ENCODE measurements at regions not wholly inside any gene's neighbourhood (a gene's known extent, or its start where the extent isn't known, plus 50 kb on each side); places are given as distances from the start of the nearest gene placed in this dataset.

DNA sequence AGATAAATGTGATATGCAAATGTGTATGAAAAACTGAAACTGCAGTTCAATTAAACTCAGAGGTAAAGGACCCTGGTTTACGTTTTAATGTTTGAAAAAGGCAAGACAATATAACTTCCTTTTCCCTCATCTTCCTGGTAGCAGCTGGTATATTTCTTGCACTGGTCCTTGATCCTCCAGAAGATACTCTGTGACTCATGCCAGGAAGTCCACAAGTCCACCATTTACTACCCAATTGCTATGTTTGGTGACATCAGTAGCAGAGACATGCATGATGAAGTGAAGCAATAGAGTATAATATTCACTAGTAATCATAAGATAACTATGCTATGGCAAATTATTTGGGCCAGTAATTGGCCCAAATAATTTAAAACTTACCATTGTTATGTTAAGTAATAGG lies 774.5 kb upstream of the NEGR1 start:
- H3K9me3 Mint-ChIP-seq = peaks cover 0 to 16% (median 10%) of the 10 kb centered on the region in 7 donors
- no peaks in the 10 kb centered on the region for H3K4me1 ChIP-seq (ENCODE audit: control insufficient read depth, insufficient read depth, low read length, poor library complexity, severe bottlenecking)
- no peaks in the 10 kb centered on the region for H3K36me3 ChIP-seq (ENCODE audit: control insufficient read depth, insufficient read depth, low read length)
- no peak overlapping the region for H3K27ac ChIP-seq (ENCODE audit: insufficient read depth, low read length, poor library complexity, severe bottlenecking)
- DNase-seq (no peak), ATAC-seq (ENCODE audit: low read depth in 2 of 2) (no peak)
- no peaks in the 10 kb centered on the region for H3K4me1 Mint-ChIP-seq
- H3K4me3 Mint-ChIP-seq = no peak overlapping the region
- H3K4me3 ChIP-seq (ENCODE audit: low read depth, low read length) = no peak overlapping the region
- H3K27me3 ChIP-seq (ENCODE audit: control insufficient read depth, insufficient read depth, low read length) = no peaks in the 10 kb centered on the region
- no peaks in the 10 kb centered on the region for H3K36me3 Mint-ChIP-seq
- H3K27ac Mint-ChIP-seq = no peak overlapping the region
- peaks cover 0 to 5% of the 10 kb centered on the region in 2 experiments for H3K9me3 ChIP-seq (ENCODE audit: control insufficient read depth in 2 of 2, low read length in 2 of 2)
- no peaks in the 10 kb centered on the region for H3K27me3 Mint-ChIP-seq

DNA sequence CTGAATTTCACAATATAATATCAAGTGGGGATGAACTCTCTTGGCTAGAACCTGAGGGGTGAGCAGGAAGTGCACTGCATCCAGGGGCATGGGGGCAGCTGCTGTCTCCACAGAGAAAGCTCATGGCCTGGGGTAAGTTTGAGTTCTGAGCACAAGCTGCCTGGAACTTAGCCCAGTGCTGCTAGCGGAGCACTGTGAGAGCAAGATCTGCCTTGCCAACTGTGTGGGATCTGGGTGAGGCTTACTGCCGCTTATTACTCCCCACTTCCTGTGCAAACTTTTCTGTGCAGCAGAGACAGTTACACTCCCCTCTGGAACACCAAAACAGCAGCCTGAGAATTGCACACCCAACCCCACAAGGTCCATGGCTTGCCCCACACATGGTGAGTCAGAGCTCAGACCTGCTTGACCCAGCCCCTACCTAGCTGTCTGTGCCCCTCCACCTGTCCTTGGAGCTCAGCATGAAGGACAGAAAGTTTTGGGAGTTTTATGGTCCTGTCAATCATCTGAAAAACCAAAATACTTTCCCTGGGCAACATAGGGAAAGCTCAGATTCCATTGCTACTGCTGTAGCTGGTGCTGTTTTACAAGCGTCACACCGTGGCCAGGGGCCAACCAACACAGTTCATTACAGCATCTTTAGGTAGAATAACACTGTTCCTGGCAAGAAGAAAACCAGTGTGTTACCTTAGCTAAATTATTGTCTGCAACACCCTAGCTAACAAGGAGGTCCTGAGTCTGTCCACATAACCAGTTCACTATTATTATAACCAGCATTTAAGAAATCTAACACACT lies 762.1 kb upstream of the NEGR1 start:
- ATAC-seq (ENCODE audit: low read depth in 2 of 2) (no peak), DNase-seq (no peak)
- no peaks in the 10 kb centered on the region for H3K4me1 Mint-ChIP-seq
- H3K4me1 ChIP-seq (ENCODE audit: control insufficient read depth, insufficient read depth, low read length, poor library complexity, severe bottlenecking) = no peaks in the 10 kb centered on the region
- H3K36me3 ChIP-seq (ENCODE audit: control insufficient read depth, insufficient read depth, low read length) = no peaks in the 10 kb centered on the region
- H3K27ac Mint-ChIP-seq = no peak overlapping the region
- H3K27me3 Mint-ChIP-seq = no peaks in the 10 kb centered on the region
- no peak overlapping the region for H3K27ac ChIP-seq (ENCODE audit: insufficient read depth, low read length, poor library complexity, severe bottlenecking)
- peaks cover 0 to 17% (median 7%) of the 10 kb centered on the region in 7 donors for H3K9me3 Mint-ChIP-seq
- H3K4me3 ChIP-seq (ENCODE audit: low read depth, low read length) = no peak overlapping the region
- no peaks in the 10 kb centered on the region for H3K27me3 ChIP-seq (ENCODE audit: control insufficient read depth, insufficient read depth, low read length)
- H3K36me3 Mint-ChIP-seq = no peaks in the 10 kb centered on the region
- H3K4me3 Mint-ChIP-seq = no peak overlapping the region
- no peaks in the 10 kb centered on the region for H3K9me3 ChIP-seq (ENCODE audit: control insufficient read depth in 2 of 2, low read length in 2 of 2)

DNA sequence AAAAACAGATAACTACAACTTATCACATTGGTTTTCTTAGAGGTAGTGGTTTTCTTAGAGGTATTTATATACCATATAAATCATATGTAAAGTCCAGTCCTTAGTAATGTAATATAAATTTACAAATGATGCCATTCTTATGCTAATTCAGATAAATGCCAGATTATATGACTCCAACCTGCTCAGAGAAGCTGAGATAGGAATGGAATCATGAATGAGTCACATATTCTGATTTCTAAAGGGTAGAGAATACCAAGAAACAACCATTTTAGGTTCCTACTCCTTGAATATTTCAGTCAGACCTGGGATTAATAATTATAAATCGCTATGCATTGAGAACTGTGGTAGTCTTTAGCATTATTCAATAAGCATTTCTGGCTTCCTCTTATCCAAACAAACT lies 760.1 kb upstream of the NEGR1 start:
- ATAC-seq (ENCODE audit: low read depth in 2 of 2) (no peak), DNase-seq (no peak)
- Mint-ChIP-seq H3K4me1 (no peaks in the 10 kb centered on the region), H3K9me3 (peaks cover 0 to 10% (median 4%) of the 10 kb centered on the region in 7 donors), H3K36me3 (no peaks in the 10 kb centered on the region), H3K27ac (no peak overlapping the region), H3K4me3 (no peak overlapping the region), H3K27me3 (no peaks in the 10 kb centered on the region)
- Histone ChIP-seq H3K36me3 (ENCODE audit: control insufficient read depth, insufficient read depth, low read length) (no peaks in the 10 kb centered on the region), H3K4me1 (ENCODE audit: control insufficient read depth, insufficient read depth, low read length, poor library complexity, severe bottlenecking) (no peaks in the 10 kb centered on the region), H3K4me3 (ENCODE audit: low read depth, low read length) (no peak overlapping the region), H3K27ac (ENCODE audit: insufficient read depth, low read length, poor library complexity, severe bottlenecking) (no peak overlapping the region), H3K27me3 (ENCODE audit: control insufficient read depth, insufficient read depth, low read length) (no peaks in the 10 kb centered on the region), H3K9me3 (ENCODE audit: control insufficient read depth in 2 of 2, low read length in 2 of 2) (no peaks in the 10 kb centered on the region)

DNA sequence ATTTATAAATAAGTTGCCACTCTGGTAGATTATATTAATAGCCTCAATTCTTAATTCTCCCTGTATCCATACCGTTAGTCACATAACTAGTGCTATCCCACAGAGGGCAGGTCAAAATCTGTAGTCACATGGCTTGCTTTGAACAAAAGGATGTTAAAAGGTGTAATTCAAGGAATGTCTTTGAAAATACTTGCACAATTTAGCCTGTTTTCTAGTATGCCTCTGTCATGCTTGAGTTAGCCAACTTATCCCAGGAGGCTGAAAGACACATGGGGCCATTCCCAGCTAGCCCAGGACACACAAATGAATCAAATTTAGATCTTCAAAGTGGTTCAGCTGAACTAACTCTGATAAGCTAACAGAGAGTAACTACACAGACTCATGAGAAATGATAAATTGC lies 758.5 kb upstream of the NEGR1 start:
- H3K4me3 Mint-ChIP-seq = no peak overlapping the region
- H3K27me3 Mint-ChIP-seq = no peaks in the 10 kb centered on the region
- no peak for ATAC-seq (ENCODE audit: low read depth in 2 of 2)
- Histone ChIP-seq H3K27ac (ENCODE audit: insufficient read depth, low read length, poor library complexity, severe bottlenecking) (no peak overlapping the region), H3K36me3 (ENCODE audit: control insufficient read depth, insufficient read depth, low read length) (no peaks in the 10 kb centered on the region), H3K9me3 (ENCODE audit: control insufficient read depth in 2 of 2, low read length in 2 of 2) (no peaks in the 10 kb centered on the region), H3K4me1 (ENCODE audit: control insufficient read depth, insufficient read depth, low read length, poor library complexity, severe bottlenecking) (no peaks in the 10 kb centered on the region), H3K4me3 (ENCODE audit: low read depth, low read length) (no peak overlapping the region), H3K27me3 (ENCODE audit: control insufficient read depth, insufficient read depth, low read length) (no peaks in the 10 kb centered on the region)
- H3K36me3 Mint-ChIP-seq = no peaks in the 10 kb centered on the region
- no peaks in the 10 kb centered on the region for H3K4me1 Mint-ChIP-seq
- no peak overlapping the region for H3K27ac Mint-ChIP-seq
- no peak for DNase-seq
- peaks cover 0 to 9% (median 4%) of the 10 kb centered on the region in 7 donors for H3K9me3 Mint-ChIP-seq

DNA sequence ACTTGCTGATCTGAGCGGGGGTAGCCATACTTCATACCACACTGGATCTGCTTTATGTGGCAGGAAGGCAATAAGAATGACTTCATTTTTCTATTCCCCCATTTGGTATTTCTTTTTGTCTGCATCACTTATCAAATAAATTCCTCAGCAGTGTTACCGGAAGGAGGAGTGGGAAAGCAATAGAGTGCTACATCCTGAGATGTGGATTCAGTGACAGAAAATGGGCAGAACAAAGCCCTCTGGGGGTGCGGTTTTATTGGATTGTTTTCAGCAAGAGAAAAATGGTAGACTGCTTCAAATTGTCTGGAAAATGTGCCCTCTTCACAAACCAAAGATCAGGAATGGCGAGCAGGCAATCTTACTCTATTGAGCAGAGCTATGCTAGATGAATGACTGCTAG lies 751.9 kb upstream of the NEGR1 start:
- H3K9me3 Mint-ChIP-seq = peaks cover 2 to 9% (median 4%) of the 10 kb centered on the region in 7 donors
- Histone ChIP-seq H3K27ac (ENCODE audit: insufficient read depth, low read length, poor library complexity, severe bottlenecking) (no peak overlapping the region), H3K4me3 (ENCODE audit: low read depth, low read length) (no peak overlapping the region), H3K36me3 (ENCODE audit: control insufficient read depth, insufficient read depth, low read length) (no peaks in the 10 kb centered on the region), H3K27me3 (ENCODE audit: control insufficient read depth, insufficient read depth, low read length) (no peaks in the 10 kb centered on the region), H3K4me1 (ENCODE audit: control insufficient read depth, insufficient read depth, low read length, poor library complexity, severe bottlenecking) (no peaks in the 10 kb centered on the region), H3K9me3 (ENCODE audit: control insufficient read depth in 2 of 2, low read length in 2 of 2) (no peaks in the 10 kb centered on the region)
- ATAC-seq (ENCODE audit: low read depth in 2 of 2) (no peak), DNase-seq (no peak)
- H3K4me1 Mint-ChIP-seq = no peaks in the 10 kb centered on the region
- no peaks in the 10 kb centered on the region for H3K36me3 Mint-ChIP-seq
- H3K4me3 Mint-ChIP-seq = no peak overlapping the region
- no peaks in the 10 kb centered on the region for H3K27me3 Mint-ChIP-seq
- H3K27ac Mint-ChIP-seq = no peak overlapping the region

DNA sequence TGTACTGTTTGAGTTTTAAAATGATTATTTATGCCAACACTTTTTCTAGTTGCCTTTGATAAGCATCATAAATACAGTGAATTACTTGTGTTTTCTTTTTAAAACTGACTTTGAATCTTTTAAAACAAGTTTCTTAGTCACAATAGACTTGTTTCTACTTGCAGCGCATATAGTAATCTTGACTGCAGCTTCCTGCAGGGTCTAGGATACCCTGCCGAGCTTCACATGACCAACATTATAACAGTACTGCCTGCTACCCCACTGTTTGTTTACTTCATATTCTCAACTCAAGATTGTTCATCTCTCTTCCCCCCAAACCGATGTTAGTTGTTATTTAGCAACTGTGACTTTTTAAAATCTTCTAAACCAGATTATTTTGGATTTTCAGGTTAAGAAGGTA lies 751.3 kb upstream of the NEGR1 start:
- H3K27me3 Mint-ChIP-seq = no peaks in the 10 kb centered on the region
- no peaks in the 10 kb centered on the region for H3K36me3 ChIP-seq (ENCODE audit: control insufficient read depth, insufficient read depth, low read length)
- no peak for ATAC-seq (ENCODE audit: low read depth in 2 of 2)

DNA sequence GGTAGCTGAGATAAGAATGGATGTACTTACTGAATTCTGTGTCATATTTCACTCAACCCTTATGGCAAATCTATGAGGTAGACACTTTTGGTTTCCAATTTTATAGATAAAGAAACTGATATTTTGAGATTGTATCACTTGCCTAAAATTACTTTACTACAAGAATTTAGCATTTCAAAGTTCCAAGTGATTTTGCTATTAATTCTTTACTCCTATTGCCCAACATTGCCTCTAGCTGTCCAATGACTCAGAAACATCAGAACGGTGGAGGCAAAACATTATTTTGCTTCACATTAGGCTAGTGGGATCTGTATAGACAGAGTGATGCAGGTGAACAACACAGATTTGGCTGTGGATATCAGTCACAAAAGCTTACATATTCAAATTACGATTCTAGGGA lies 747.2 kb upstream of the NEGR1 start:
- Histone ChIP-seq H3K27me3 (ENCODE audit: control insufficient read depth, insufficient read depth, low read length) (no peaks in the 10 kb centered on the region), H3K4me1 (ENCODE audit: control insufficient read depth, insufficient read depth, low read length, poor library complexity, severe bottlenecking) (no peaks in the 10 kb centered on the region), H3K36me3 (ENCODE audit: control insufficient read depth, insufficient read depth, low read length) (no peaks in the 10 kb centered on the region), H3K4me3 (ENCODE audit: low read depth, low read length) (no peak overlapping the region), H3K27ac (ENCODE audit: insufficient read depth, low read length, poor library complexity, severe bottlenecking) (no peak overlapping the region), H3K9me3 (ENCODE audit: control insufficient read depth in 2 of 2, low read length in 2 of 2) (peaks cover 3 to 6% of the 10 kb centered on the region in 2 experiments)
- no peak for DNase-seq
- Mint-ChIP-seq H3K27ac (no peak overlapping the region), H3K27me3 (no peaks in the 10 kb centered on the region), H3K4me1 (no peaks in the 10 kb centered on the region), H3K36me3 (no peaks in the 10 kb centered on the region), H3K4me3 (no peak overlapping the region), H3K9me3 (peaks cover 1 to 8% (median 3%) of the 10 kb centered on the region in 7 donors)
- ATAC-seq (ENCODE audit: low read depth in 2 of 2) = no peak

More for the DNA sequence above, 751.3 kb upstream of the NEGR1 start:
- no peak overlapping the region for H3K27ac Mint-ChIP-seq
- Histone ChIP-seq H3K27ac (ENCODE audit: insufficient read depth, low read length, poor library complexity, severe bottlenecking) (no peak overlapping the region), H3K9me3 (ENCODE audit: control insufficient read depth in 2 of 2, low read length in 2 of 2) (no peaks in the 10 kb centered on the region), H3K4me1 (ENCODE audit: control insufficient read depth, insufficient read depth, low read length, poor library complexity, severe bottlenecking) (no peaks in the 10 kb centered on the region), H3K4me3 (ENCODE audit: low read depth, low read length) (no peak overlapping the region), H3K27me3 (ENCODE audit: control insufficient read depth, insufficient read depth, low read length) (no peaks in the 10 kb centered on the region)
- DNase-seq = no peak
- no peak overlapping the region for H3K4me3 Mint-ChIP-seq
- no peaks in the 10 kb centered on the region for H3K4me1 Mint-ChIP-seq
- H3K9me3 Mint-ChIP-seq = peaks cover 1 to 8% (median 4%) of the 10 kb centered on the region in 7 donors
- no peaks in the 10 kb centered on the region for H3K36me3 Mint-ChIP-seq

DNA sequence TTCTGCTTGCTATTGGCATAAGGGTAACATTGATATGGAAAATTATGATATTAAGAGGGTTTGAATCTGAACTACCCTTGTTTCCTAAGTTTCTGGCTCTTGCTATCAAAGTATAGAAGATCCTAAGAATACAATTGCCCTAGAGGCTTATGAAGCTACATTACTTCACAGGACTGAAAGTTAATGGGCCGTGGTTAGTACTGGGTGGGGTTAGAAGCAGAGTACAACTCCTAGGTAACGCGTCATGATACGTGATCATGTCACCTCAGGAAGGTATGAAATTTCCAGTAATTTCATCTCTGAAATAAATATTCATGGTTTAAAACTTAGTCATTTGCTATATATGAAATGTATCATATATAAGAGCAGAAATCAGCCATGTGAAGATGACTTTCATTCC lies 743.8 kb upstream of the NEGR1 start:
- H3K27me3 ChIP-seq (ENCODE audit: control insufficient read depth, insufficient read depth, low read length) = no peaks in the 10 kb centered on the region
- no peak for DNase-seq
- H3K27ac ChIP-seq (ENCODE audit: insufficient read depth, low read length, poor library complexity, severe bottlenecking) = no peak overlapping the region
- Mint-ChIP-seq H3K4me3 (no peak overlapping the region), H3K27me3 (no peaks in the 10 kb centered on the region), H3K27ac (no peak overlapping the region), H3K9me3 (peaks cover 2 to 8% (median 3%) of the 10 kb centered on the region in 7 donors), H3K36me3 (no peaks in the 10 kb centered on the region), H3K4me1 (no peaks in the 10 kb centered on the region)
- H3K9me3 ChIP-seq (ENCODE audit: control insufficient read depth in 2 of 2, low read length in 2 of 2) = peaks cover 3 to 6% of the 10 kb centered on the region in 2 experiments
- H3K4me3 ChIP-seq (ENCODE audit: low read depth, low read length) = no peak overlapping the region
- no peak for ATAC-seq (ENCODE audit: low read depth in 2 of 2)
- H3K4me1 ChIP-seq (ENCODE audit: control insufficient read depth, insufficient read depth, low read length, poor library complexity, severe bottlenecking) = no peaks in the 10 kb centered on the region
- no peaks in the 10 kb centered on the region for H3K36me3 ChIP-seq (ENCODE audit: control insufficient read depth, insufficient read depth, low read length)

All from CD4-positive, CD25-positive, alpha-beta regulatory T cell (primary cell).